H1 (cell line): ENCODE measurements at regions not wholly inside any gene's neighbourhood (a gene's known extent, or its start where the extent isn't known, plus 50 kb on each side); places are given as distances from the start of the nearest gene placed in this dataset.

Source experiments
- ASH2L ChIP-seq: fragments of 200-600, 300-600 bp; sonication (generic); IDR thresholded peaks from one replicate; pipeline ENCODE4 v1.7.1; 2017; ENCODE audit warnings: low read length
- BCL11A ChIP-seq, 2 experiments: IDR thresholded peaks; one replicate each; pipeline ENCODE4 v1.6.1; 2011; ENCODE audit warnings: low read depth in 2 of 2, low read length in 2 of 2, mild to moderate bottlenecking in 2 of 2
- CBX5 ChIP-seq: fragments of 300-800, 300-1000 bp; sonication (generic); IDR thresholded peaks from 2 replicates; pipeline ENCODE4 v1.7.1; 2016; ENCODE audit warnings: antibody characterized with exemption, low read length, low read depth
- MAFK ChIP-seq: IDR thresholded peaks from 2 replicates; pipeline ENCODE4 v1.6.1; 2012; ENCODE audit warnings: low read depth, mild to moderate bottlenecking, improper control_type of control experiment, low read length
- POLR2AphosphoS5 ChIP-seq: IDR thresholded peaks from 2 replicates; pipeline ENCODE4 v1.6.1; 2011; ENCODE audit warnings: low read depth, low read length
- RNF2 ChIP-seq: fragments of 200-900, 300-1000 bp; sonication (generic); IDR thresholded peaks from 2 replicates; pipeline ENCODE4 v1.7.1; 2016; ENCODE audit warnings: borderline replicate concordance, low read depth, mild to moderate bottlenecking, antibody characterized with exemption, low read length; ENCODE audit not compliant: poor library complexity, severe bottlenecking; ENCODE audit errors: missing control alignments
- SIX5 ChIP-seq: IDR thresholded peaks from 2 replicates; pipeline ENCODE4 v1.6.1; 2011; ENCODE audit warnings: mild to moderate bottlenecking, low read depth, low read length
- TBP ChIP-seq: IDR thresholded peaks from 2 replicates; pipeline ENCODE4 v1.6.1; 2011; ENCODE audit warnings: low read depth, low read length, improper control_type of control experiment
- TEAD4 ChIP-seq: IDR thresholded peaks from 2 replicates; pipeline ENCODE4 v1.6.1; 2012; ENCODE audit warnings: low read depth, low read length, inconsistent platforms, mixed read lengths
- YY1 ChIP-seq: IDR thresholded peaks from 2 replicates; pipeline ENCODE4 v1.6.1; 2011; ENCODE audit warnings: low read depth, mild to moderate bottlenecking, low read length
- TF ChIP-seq, protein P1 (sequence below): fragments of 300-600 bp; sonication (generic); IDR thresholded peaks from 2 replicates; pipeline ENCODE4 v1.7.1; 2012; ENCODE audit warnings: low read length, moderate library complexity, mild to moderate bottlenecking, inconsistent platforms; ENCODE audit not compliant: insufficient replicate concordance

- TF ChIP-seq, protein P1, sequence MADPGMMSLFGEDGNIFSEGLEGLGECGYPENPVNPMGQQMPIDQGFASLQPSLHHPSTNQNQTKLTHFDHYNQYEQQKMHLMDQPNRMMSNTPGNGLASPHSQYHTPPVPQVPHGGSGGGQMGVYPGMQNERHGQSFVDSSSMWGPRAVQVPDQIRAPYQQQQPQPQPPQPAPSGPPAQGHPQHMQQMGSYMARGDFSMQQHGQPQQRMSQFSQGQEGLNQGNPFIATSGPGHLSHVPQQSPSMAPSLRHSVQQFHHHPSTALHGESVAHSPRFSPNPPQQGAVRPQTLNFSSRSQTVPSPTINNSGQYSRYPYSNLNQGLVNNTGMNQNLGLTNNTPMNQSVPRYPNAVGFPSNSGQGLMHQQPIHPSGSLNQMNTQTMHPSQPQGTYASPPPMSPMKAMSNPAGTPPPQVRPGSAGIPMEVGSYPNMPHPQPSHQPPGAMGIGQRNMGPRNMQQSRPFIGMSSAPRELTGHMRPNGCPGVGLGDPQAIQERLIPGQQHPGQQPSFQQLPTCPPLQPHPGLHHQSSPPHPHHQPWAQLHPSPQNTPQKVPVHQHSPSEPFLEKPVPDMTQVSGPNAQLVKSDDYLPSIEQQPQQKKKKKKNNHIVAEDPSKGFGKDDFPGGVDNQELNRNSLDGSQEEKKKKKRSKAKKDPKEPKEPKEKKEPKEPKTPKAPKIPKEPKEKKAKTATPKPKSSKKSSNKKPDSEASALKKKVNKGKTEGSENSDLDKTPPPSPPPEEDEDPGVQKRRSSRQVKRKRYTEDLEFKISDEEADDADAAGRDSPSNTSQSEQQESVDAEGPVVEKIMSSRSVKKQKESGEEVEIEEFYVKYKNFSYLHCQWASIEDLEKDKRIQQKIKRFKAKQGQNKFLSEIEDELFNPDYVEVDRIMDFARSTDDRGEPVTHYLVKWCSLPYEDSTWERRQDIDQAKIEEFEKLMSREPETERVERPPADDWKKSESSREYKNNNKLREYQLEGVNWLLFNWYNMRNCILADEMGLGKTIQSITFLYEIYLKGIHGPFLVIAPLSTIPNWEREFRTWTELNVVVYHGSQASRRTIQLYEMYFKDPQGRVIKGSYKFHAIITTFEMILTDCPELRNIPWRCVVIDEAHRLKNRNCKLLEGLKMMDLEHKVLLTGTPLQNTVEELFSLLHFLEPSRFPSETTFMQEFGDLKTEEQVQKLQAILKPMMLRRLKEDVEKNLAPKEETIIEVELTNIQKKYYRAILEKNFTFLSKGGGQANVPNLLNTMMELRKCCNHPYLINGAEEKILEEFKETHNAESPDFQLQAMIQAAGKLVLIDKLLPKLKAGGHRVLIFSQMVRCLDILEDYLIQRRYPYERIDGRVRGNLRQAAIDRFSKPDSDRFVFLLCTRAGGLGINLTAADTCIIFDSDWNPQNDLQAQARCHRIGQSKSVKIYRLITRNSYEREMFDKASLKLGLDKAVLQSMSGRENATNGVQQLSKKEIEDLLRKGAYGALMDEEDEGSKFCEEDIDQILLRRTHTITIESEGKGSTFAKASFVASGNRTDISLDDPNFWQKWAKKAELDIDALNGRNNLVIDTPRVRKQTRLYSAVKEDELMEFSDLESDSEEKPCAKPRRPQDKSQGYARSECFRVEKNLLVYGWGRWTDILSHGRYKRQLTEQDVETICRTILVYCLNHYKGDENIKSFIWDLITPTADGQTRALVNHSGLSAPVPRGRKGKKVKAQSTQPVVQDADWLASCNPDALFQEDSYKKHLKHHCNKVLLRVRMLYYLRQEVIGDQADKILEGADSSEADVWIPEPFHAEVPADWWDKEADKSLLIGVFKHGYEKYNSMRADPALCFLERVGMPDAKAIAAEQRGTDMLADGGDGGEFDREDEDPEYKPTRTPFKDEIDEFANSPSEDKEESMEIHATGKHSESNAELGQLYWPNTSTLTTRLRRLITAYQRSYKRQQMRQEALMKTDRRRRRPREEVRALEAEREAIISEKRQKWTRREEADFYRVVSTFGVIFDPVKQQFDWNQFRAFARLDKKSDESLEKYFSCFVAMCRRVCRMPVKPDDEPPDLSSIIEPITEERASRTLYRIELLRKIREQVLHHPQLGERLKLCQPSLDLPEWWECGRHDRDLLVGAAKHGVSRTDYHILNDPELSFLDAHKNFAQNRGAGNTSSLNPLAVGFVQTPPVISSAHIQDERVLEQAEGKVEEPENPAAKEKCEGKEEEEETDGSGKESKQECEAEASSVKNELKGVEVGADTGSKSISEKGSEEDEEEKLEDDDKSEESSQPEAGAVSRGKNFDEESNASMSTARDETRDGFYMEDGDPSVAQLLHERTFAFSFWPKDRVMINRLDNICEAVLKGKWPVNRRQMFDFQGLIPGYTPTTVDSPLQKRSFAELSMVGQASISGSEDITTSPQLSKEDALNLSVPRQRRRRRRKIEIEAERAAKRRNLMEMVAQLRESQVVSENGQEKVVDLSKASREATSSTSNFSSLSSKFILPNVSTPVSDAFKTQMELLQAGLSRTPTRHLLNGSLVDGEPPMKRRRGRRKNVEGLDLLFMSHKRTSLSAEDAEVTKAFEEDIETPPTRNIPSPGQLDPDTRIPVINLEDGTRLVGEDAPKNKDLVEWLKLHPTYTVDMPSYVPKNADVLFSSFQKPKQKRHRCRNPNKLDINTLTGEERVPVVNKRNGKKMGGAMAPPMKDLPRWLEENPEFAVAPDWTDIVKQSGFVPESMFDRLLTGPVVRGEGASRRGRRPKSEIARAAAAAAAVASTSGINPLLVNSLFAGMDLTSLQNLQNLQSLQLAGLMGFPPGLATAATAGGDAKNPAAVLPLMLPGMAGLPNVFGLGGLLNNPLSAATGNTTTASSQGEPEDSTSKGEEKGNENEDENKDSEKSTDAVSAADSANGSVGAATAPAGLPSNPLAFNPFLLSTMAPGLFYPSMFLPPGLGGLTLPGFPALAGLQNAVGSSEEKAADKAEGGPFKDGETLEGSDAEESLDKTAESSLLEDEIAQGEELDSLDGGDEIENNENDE, result no peak
- TF ChIP-seq TBP (no peak), ASH2L (no peak), MAFK (no peak), CBX5 (no peak), SIX5 (no peak), TEAD4 (no peak), BCL11A (IDR thresholded peaks at IDR 0.05; ENCODE audit: low read depth in 2 of 2, low read length in 2 of 2) (no peak), YY1 (no peak), RNF2 (no peak), POLR2AphosphoS5 (no peak)
Measured at GRCh38 chr2:62374301-62375112, 131.5 kb downstream of the TMEM17 start (continued).
